Right lobe of liver (tissue), 6 donors: ENCODE measurements at regions not wholly inside any gene's neighbourhood (a gene's known extent, or its start where the extent isn't known, plus 50 kb on each side); places are given as distances from the start of the nearest gene placed in this dataset.

ENCODE experiments used
- ATAC-seq, 4 donors: fragments of 200-7000 bp; cut with Tn5 transposase; one replicate each; pipeline ENCODE4 v1.9.1; 2020; ENCODE audit warnings: mild to moderate bottlenecking in 4 of 4, moderate library complexity in 4 of 4
- DNase-seq, 3 donors: peaks; one replicate each; pipeline ENCODE4 v3.0.0-alpha.2; 2020
- H3K27ac ChIP-seq, 3 donors: fragments of 200-600 bp; one replicate each; pipeline ENCODE4 v1.8.0; 2022
- H3K27me3 ChIP-seq, 2 donors: fragments of 200-600 bp; one replicate each; pipeline ENCODE4 v1.8.0; 2022
- H3K36me3 ChIP-seq, 4 donors: fragments of 200-600 bp; sonication (generic) in 1 of 4; one replicate each; pipeline versions ENCODE4 v1.5.1 to v1.8.0; 2017 to 2022; ENCODE audit warnings: control low read depth in 1 of 4
- H3K4me1 ChIP-seq, 4 donors: fragments of 200-600 bp; sonication (generic) in 1 of 4; one replicate each; pipeline versions ENCODE4 v1.5.1 to v1.8.0; 2017 to 2022; ENCODE audit warnings: control low read depth in 1 of 4
- H3K4me3 ChIP-seq, 3 donors: fragments of 200-600 bp; one replicate each; pipeline ENCODE4 v1.8.0; 2022
- H3K9me3 ChIP-seq, 4 donors: fragments of 200-600 bp; sonication (generic) in 1 of 4; one replicate each; pipeline versions ENCODE4 v1.5.1 to v1.8.0; 2017 to 2022; ENCODE audit warnings: control low read depth in 1 of 4
- CTCF ChIP-seq, 4 donors: fragments of 200-600 bp in 3 of 4; fragments of 450-650 bp in 1 of 4; IDR thresholded peaks; one replicate each; pipeline versions ENCODE4 v1.5.1 to v1.8.0; 2016 to 2022; ENCODE audit warnings: antibody characterized with exemption in 4 of 4, mild to moderate bottlenecking in 2 of 4
- POLR2A ChIP-seq: fragments of 450-650 bp; IDR thresholded peaks from one replicate; pipeline ENCODE4 v1.6.1; 2017; ENCODE audit warnings: antibody characterized with exemption, mild to moderate bottlenecking
- WGBS: methylation state at CpG from one replicate; pipeline ENCODE4 v1.1.6; 2018; ENCODE audit warnings: low coverage, low lambda C conversion rate; ENCODE audit not compliant: insufficient coverage; ENCODE audit errors: missing lambda C conversion rate; 5-methylcytosine and 5-hydroxymethylcytosine counted together
- intact Hi-C, 2 donors: fragments of 100-400 bp; cut with DNase I; formaldehyde crosslinking; loops; one replicate each; pipeline versions ENCODE4 v1.11.2 to v1.14.1; 2022
- donor health status: DM: no; HTN: yes; CAD: no.
- donor health status: DM: no; HTN: no; CAD: no.
- donor health status: DM: no; HTN: no; CAD: no.
- donor health status: DM: no; HTN: yes; CAD: no.
- donor health status: DM: no; HTN: yes; CAD: no.

- H3K27ac ChIP-seq, result no peak overlapping the region
- DNase-seq (no peak), ATAC-seq (no peak)
- H3K4me3 ChIP-seq, result no peak overlapping the region
- no peaks in the 10 kb centered on the region for H3K36me3 ChIP-seq
- H3K4me1 ChIP-seq, result peaks cover 0 to 3% (median under 1%) of the 10 kb centered on the region in 4 donors
- no peaks in the 10 kb centered on the region for H3K27me3 ChIP-seq
- intact Hi-C loops, result no loop called here
- 82% methylated on average over 5 of the region's 5 CpGs for WGBS
- H3K9me3 ChIP-seq, result no peaks in the 10 kb centered on the region
- TF ChIP-seq POLR2A, result no peak
- no peak for TF ChIP-seq CTCF (IDR thresholded peaks at IDR 0.05)
Observed at GRCh38 chr12:46998811-46999368, 80.5 kb upstream of the PCED1B start.

- Histone ChIP-seq H3K9me3 (no peaks in the 10 kb centered on the region), H3K27ac (peak overlapping the region; percentile 88 to 98 (median 98)), H3K4me3 (no peak overlapping the region), H3K36me3 (no peaks in the 10 kb centered on the region), H3K27me3 (no peaks in the 10 kb centered on the region), H3K4me1 (peaks cover 0 to 36% (median 16%) of the 10 kb centered on the region in 4 donors)
- TF ChIP-seq CTCF (IDR thresholded peaks at IDR 0.05) (no peak), POLR2A (no peak)
- peak; percentile 70 to 91 (median 84) for DNase-seq
- intact Hi-C loops, result no loop called here
- ATAC-seq, result peak; percentile 74 to 86 (median 80)
- WGBS, result 23% methylated on average over 2 of the region's 2 CpGs
Observed at GRCh38 chr12:47004634-47005033, 74.8 kb upstream of the PCED1B start.

- ATAC-seq (peak; percentile 83 to 95 (median 90)), DNase-seq (peak; percentile 72 to 89 (median 85))
- H3K4me3 ChIP-seq, result no peak overlapping the region
- H3K27ac ChIP-seq, result peak overlapping the region; percentile 88 to 98 (median 98)
- TF ChIP-seq CTCF (IDR thresholded peaks at IDR 0.05) (no peak), POLR2A (no peak)
- H3K4me1 ChIP-seq, result peaks cover 0 to 36% (median 16%) of the 10 kb centered on the region in 4 donors
- no peaks in the 10 kb centered on the region for H3K36me3 ChIP-seq
- no peaks in the 10 kb centered on the region for H3K9me3 ChIP-seq
- WGBS, result 17% methylated on average over 3 of the region's 3 CpGs
- intact Hi-C loops, result no loop called here
- H3K27me3 ChIP-seq, result no peaks in the 10 kb centered on the region
Observed at GRCh38 chr12:47007048-47007447, 72.4 kb upstream of the PCED1B start.

GRCh38 chr12:47012552-47012951 is 66.9 kb upstream of the PCED1B start:
- TF ChIP-seq CTCF (IDR thresholded peaks at IDR 0.05) (no peak), POLR2A (no peak)
- intact Hi-C loops, result no loop called here
- Histone ChIP-seq H3K36me3 (no peaks in the 10 kb centered on the region), H3K4me3 (no peak overlapping the region), H3K27ac (no peak overlapping the region), H3K9me3 (no peaks in the 10 kb centered on the region), H3K27me3 (no peaks in the 10 kb centered on the region), H3K4me1 (peaks cover 0 to 12% (median 3%) of the 10 kb centered on the region in 4 donors)
- DNase-seq (no peak), ATAC-seq (no peak)
- WGBS, result 71% methylated on average over 1 of the region's 1 CpG
